ENCODE measurements at regions not wholly inside any gene's neighbourhood (a gene's known extent, or its start where the extent isn't known, plus 50 kb on each side); places are given as distances from the start of the nearest gene placed in this dataset.

DNA sequence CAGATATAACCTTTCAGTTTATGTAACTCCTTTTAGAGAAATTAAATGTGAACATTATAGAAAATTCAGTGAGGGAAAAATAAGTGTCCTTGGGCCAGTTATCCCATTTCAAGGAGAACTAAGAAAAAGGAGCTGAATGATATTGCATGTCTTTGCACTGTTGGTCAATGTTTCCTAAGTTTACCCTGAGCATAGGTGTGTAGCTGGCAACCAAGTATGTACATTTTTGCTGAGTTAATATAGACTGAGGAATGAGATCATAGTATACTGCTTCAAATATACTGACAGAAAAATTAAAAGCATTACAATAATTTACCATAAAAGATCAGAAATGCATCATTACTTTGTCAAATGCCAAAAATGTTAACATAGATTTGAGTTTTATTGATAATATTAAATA, 2128.7 kb upstream of the C9orf72 start:
- DNase-seq (ENCODE audit: low spot score): no peak

DNA sequence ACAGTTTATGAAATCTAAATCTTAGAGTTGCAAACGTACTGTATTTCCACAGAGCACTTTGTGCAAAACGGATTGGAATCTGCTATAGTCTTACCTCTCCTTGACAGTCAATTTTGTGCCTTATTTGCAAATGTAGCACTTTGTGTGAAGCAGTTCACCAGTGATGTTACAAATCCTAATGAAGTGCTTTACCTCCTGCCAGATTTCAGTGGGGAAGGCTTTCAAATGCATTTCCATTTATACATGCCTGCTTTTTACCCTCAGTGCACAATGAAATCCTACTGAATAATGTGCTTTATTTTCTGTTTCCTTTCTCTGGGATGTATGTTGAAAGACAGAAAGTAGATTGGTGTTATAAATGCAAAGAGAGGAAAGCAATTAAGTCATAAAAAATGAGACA, 2141.6 kb upstream of the C9orf72 start:
- DNase-seq (ENCODE audit: low spot score): no peak

DNA sequence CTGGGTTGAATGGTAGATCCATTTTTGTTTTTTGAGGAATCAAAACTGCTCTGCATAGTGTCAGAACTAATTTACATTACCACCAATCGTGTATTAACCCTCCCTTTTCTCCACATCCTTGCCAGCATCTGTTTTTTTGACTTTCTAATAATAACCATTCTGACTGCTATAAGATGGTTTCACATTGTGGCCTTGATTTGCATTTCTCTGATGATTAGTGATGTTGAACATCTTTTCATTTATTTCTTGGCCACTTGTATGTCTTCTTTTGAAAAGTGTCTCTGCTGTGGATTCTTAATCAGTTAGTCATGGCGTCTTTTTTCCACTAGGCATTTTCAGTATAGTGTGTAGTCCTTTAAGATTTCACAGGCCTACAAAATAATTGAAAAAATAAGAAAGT, 2144.3 kb upstream of the C9orf72 start:
- DNase-seq (ENCODE audit: low spot score): no peak

DNA sequence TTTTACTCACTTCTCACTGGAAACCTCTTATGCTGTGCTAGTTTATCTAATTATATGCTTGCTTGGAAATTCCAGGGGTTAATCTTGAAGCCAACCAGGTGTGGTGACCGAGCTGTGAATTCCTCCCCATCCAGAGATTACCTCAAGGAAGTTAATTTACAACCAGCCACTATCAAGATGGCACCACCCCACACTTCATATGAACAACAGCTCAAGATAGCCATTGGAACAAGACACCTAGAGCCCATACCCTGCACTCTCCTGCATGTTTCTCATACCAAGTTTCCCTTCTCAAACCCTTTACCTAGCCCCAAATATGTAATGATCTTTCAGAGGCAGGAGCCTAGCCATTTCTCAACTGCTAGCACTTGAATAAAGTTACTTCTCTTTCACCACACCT, 2156.9 kb upstream of the C9orf72 start:
- DNase-seq (ENCODE audit: low spot score): no peak

DNA sequence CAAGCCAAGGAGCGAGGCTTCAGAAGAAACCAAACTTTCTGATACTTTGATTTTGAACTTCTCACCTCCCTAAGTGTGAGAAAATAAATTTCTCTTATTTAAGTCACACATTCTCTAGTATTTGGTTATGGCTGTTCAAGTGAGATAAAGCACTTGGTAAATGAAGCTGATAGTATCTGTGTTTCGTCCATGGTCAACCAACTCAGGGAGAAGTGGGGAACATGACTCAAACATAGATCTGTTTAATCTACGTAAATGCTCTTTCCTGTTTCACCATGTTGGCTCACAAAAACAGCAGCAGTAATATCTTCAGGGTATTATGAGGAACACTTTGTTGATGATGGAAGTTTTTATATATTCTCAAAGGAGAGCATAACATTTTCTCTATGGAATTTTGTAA, 2167.2 kb upstream of the C9orf72 start:
- no peak for DNase-seq (ENCODE audit: low spot score)

DNA sequence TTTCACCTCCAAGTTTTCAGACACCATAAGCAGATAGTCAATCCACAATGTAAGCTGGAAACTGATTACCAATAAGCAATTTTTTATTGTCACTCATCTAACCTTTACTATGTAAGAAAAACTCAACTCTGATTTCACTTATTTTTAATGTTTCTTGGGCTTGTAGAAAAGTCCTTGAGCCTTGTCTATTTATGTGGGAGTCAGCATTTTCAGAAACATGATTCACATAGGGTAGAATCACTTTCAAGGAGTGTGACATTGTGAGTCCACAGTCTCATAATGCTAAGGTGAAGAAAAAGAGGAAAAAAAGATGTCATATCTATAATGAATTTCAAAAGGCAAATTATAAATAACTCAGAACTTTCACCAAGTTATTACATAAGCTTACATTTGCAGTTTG, 2167.9 kb upstream of the C9orf72 start:
- no peak for DNase-seq (ENCODE audit: low spot score)

DNA sequence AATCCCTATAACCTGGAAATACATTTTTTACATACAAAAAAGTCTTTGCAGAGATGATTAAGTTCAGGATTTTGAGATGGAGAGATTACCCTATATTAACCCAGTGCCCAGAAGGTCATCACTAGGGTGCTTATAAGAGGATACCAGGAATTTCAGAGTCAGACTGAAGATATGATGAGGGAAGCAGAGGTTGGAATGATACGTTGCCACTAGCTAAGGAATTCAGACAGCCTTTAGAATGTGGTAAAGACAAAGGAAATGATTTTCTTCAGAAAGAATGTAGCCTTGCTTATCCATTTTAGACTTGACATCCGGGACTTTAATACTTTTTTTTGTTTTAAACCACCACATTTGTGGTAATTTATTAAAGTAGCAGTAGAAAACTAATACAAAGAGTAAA, 2176.8 kb upstream of the C9orf72 start:
- no peak for DNase-seq (ENCODE audit: low spot score)

DNA sequence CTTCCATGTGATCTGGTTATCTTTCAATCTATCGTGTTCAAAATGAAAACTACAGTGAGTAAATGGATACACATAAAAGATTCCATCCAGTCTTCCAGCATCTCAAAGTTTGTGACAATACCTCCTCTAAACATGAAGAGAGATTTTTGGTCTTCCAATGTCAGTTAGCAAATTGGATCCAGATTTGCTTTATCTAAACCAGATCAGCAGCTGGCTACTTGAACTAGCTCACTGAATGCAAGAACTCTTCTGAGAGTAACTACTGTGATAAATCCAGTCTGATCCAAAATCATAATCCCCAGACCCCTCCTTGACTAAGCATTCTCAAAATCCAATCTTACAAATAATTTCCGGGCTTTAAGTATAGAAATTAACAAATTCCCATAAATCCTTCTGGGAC, 2177.9 kb upstream of the C9orf72 start:
- DNase-seq (ENCODE audit: low spot score): no peak

DNA sequence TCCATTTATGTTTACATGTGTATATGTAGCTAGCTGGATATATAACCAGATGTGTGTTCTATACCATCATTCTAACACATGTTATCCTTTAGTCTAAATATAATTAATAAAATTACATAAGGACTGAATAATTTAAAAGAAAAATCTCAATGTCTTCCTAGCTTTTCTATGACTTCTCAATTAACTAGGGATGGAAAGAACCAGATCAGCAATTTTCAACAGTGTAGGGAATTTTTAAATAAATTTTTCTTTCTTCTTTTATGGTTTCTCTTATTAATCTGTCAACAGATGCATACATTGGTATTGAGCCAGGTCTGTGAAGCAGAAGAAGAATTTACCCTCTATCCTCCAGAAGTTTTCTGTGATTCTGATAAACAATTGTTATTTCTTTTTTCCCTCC, 2180.4 kb upstream of the C9orf72 start:
- DNase-seq (ENCODE audit: low spot score): no peak

DNA sequence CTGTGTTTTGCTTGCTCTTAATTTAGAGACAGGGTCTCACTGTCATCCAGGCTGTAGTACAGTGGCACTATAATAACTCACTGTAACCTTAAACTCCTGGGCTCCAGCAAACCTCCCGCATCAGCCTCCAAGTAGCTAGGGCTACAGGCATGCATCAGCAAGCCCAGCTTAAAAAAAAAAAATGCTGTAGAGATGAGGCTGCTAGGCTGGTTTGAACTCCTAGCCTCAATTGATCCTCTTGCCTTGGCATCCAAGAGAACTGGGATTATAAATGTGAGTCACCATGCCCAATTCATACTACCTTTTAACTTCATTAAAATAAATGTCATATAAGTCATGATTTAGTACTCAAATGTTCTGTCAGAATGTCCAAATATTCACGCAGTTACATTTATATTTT, 2195.7 kb upstream of the C9orf72 start:
- DNase-seq (ENCODE audit: low spot score): no peak

DNA sequence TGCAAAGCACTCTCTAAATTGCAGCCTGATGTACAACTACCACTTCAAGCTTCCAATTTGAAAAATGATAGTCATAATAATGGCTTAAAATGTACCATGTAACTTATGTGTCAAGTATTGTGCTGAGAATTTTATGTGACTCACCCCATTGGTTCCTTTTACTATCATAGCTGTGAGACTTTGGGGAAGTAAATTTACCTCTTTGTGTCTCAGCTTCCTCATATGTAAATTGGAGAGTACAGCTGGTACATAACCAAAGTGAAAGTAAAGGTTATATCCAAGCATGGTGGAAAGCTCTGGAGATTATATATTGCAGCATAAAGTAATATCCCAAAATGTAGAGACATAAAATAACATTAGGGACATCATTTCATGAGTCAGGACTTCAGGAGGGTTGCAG, 2200.4 kb upstream of the C9orf72 start:
- no peak for DNase-seq (ENCODE audit: low spot score)

DNA sequence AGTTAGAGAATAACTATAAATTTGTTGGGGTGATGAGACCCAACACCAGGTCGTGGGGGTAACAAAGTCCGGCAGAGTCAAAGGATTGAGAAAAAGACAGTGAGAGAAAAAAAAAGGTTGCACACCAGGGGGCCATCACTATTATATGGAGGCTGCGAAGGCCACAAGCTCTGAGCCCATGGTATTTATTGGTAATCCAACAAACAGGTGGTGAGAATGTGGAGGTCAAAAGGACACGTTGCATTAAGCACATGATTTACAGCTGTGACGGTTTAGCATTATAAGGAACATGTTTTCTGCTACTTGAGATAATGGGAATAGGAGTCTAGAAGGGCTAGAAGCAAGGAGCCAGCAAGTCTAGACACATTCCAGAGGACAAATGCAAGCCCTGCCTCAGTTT, 2202.2 kb upstream of the C9orf72 start:
- DNase-seq (ENCODE audit: low spot score): no peak

DNA sequence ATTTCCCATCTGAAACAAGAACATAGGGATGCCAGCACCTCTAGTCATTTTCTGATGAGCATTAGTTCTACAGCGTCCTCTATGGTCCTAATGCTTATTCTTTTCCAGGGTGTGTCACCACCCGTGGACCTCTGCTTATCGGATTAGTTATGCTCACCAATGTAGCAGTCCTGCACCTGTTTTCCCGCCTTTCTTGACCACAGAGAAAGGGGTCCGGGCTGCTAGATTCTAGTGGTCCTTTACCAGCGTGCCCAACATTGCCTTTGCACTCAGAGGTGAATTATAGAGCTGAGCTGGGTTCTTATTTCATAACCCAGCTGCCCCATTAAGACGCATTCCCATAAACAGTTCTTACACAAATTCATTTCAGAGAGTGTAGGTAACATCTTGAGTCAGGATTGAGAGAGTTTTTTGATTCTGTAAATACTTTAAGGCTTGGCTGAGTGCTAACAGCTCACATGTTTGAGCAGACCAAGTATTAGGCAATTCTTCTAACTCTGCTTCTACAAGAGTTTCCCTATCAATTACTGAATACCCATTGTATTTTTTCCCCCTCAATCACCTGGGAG, 2205.1 kb upstream of the C9orf72 start:
- no peak for DNase-seq (ENCODE audit: low spot score)

DNA sequence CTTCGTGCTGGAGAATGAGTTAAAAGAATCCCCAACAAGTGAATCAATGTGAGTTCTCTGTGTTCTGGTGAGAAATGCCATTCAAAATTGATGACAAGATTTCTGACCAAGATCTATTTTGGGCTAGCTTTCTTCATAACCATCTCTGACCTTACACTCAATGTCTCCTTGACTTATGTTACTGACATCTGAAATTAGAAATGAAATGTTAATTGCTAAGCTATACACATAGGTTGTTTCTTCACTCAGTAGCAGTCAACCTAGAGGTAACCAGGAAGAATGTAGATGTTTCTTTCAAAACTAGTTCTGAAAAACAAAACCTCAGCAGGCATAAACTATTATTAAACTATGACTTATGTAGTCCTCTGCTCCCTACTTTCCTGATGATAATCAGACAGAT, 2220.7 kb upstream of the C9orf72 start:
- no peak for DNase-seq (ENCODE audit: low spot score)

DNA sequence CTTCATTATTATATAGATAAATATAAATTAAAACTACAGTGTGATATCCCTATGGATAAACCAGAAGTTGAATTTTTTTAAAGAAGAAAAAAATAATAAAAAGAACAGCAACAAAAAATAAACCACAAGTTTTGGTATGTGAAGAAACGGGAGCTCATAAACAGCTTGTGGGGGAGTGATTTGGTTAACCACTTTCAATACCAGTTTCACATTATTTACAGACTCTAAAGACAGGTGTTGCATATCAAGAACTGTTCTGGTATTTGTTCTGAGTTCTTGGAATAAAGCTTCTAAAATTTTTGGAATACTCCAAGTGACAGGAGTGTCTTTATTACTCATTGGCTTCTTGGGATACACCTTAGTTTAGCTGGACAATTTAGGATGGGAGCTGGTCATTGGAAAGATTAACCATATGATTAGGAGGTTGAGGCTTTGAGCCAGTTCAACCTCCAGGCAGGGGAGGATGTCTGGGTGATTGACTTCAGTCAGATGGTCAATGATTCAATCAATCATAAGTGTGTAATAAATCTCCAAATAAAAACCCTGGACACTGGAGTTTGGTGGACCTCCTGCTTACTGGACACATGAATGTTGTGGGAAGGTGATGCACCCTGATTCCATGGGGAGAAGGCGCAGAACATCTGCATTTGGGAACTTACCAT, 2223.1 kb upstream of the C9orf72 start:
- DNase-seq (ENCODE audit: low spot score): no peak

DNA sequence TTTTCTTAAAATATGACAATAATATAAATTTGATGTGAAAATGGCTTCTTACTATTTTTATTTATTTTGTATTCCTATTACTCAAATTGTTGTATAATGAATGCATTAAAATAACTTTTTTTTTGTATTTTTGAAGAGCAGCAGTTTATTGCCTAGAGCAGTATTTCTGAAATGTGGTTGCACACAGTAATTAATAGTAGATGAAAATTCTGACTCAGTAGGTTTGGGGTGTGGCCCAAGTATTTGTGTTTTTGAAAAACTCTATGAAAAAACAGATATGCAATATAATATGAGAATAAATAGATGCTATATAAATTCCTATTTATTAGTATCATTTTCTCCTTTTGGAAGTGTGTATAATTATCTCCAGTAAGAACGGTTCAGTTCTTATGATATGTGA, 2225.3 kb upstream of the C9orf72 start:
- DNase-seq (ENCODE audit: low spot score): no peak

DNA sequence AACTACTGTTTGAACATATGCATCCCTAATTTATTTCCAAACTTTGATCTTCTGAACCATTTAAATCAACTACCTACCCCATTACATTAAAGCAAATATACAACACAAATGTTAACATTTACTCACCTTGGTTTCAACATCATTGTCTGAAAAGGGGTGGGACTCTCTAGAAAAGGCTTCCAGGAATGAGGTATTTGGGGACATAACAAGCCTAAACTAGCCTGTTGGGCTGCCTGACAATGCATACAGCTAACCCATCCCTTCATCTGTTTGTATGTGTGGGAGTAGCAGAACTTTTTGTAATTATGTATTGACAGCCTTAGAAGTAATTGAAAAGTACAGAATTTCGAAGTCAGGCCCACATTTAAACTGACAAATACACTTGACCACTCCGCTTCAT, 2225.9 kb upstream of the C9orf72 start:
- no peak for DNase-seq (ENCODE audit: low spot score)

DNA sequence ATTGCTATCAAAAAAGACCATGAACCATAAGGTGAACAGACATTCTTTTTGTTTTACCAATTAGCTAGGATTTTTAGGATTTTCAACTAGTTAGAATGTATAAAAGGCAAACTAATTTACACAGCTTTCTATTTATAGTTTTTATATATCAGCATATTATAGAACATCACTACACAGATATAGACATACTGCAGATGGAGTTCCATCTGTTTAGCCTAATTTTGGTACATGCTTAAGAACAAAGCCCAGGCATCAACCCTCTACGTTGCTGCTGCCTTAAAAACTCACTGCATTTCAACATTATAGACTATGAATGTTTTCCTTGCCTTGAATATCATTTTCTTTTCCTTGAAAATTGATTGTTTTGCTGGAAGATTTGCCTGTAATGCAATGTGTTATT, 2227.5 kb upstream of the C9orf72 start:
- DNase-seq (ENCODE audit: low spot score): no peak

DNA sequence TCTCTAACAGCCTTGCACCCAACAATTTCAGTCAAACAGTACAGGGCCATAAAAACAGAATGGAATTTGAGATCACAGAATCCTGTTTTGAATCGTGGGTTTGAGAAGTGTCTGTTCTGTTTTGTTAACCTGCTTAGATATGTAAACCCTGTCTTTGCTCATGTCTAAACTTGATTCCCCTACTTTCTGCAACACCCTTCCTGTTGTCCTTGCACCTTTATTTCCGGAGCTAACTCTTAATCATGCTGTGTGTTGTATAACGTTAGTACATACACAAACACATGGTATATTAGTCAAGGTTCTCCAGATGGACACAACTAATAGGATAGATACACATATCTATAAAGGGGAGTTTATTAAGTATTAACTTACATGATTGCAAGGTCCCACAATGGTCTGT, 2229.2 kb upstream of the C9orf72 start:
- no peak for DNase-seq (ENCODE audit: low spot score)

DNA sequence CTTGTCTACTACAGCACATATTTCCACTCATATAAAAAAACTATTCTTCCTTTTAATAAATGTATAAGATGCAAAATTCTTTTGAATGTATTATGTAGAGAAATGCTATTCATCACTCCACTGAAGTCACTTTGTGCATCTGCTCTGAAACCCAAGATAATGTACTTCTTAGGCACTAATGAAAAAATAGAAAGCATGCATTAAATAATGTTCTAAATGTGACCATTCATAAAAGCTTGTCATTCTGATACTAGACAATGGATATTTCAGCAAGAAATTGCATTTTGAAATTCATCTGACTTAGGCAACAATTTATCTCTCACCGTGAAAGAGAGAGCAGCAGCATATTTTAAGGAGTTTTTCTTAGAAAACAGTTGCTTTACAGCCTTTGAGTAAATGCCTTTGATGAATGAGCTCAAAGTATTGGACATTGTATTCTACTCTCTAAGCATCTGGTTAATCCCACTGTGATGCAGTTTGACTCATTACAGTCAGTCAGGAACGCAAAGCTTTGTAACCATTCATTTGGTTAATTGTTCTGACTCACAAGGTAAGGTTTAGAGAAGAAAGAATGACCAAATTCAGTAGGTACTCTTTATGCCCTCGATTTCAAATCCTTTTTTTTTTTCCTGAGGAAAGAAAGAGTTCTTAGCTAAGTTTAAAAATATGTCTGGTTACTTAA, 2233.8 kb upstream of the C9orf72 start:
- DNase-seq (ENCODE audit: low spot score): no peak

DNA sequence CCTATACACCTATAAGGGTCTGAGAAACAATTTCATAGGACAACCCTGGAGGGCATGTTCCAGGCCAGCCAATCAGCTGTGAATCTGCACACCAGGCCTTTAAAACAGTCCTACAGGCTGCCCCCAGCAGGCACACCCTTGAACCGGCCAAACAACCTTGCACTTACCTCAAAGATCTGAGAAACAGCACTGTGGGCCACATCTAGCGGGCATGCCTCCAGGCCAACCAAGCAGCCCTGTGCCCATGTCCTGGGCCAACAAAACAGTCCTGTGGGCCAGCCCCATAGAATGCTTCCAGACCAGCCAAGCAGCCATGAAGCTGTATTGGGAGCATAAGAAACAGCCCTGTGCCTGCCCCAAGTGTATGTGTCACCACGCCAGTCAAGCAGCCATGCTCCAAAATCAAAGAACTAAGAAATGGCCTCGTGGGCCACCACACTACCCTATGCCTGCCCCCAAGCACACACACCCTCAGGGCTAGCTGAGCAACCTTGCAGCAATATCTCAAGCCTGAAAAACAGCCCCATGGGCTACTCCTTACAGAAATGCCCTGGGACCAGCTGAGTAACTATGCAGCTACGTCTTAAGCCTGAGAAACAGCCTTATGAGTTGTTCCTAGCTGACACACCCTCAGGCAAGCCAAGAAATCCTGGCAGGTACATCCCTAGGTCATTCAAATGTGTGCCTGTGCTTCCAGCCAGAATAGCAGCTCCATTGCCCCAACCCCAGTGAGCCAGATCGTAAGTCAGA, 2243.8 kb upstream of the C9orf72 start:
- no peak for DNase-seq (ENCODE audit: low spot score)

DNA sequence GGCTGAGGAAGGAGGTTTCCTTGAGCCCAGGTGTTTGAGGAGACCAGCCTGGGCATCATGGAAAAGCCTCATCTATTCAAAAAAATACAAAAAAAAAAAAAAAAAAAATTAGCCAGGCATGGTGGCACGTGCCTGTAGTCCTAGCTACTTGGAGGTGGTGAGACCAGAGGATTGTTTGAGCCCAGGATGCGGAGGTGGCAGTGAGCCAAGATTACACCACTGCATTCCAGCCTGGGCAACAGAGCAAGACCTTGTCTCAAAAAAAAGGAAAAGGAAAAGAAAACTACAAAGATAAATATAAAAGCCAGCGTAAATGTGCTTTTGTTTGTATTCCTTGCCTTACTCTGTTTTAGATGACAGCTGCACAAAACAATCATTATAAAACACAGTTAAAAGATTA, 2249.2 kb upstream of the C9orf72 start:
- DNase-seq (ENCODE audit: low spot score): no peak

DNA sequence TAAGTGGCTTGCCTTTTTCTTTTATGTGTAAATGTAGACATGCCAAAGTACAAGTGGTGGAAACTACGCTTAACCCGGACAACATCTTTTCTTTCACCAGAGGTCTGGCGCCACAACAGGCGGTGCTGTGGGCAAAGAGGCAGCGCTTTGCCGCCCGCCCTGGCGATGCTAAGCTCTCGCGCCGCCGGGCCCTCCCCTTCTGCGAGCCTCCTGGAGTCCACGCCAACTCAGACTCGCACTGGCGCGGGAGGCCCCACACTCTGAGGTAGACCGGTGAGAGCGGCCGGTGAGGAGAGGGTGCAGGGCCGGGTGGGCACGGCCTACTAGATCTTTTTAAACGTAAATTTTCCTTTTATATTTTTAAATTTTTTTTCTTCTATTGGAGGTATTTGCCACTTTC, 2253.1 kb upstream of the C9orf72 start:
- no peak for DNase-seq (ENCODE audit: low spot score)
